ENCODE measurements at regions not wholly inside any gene's neighbourhood (a gene's known extent, or its start where the extent isn't known, plus 50 kb on each side); places are given as distances from the start of the nearest gene placed in this dataset.

- no peak overlapping the region for H3K4me3 ChIP-seq (ENCODE audit: low read depth, low read length)
- TF ChIP-seq CTCF (IDR thresholded peaks at IDR 0.05; ENCODE audit: control insufficient read depth, extremely low read depth, insufficient read depth), result no peak
- DNase-seq (ENCODE audit: low read depth), result no peak
These were observed 162.7 kb downstream of the HIPK3 start for GRCh38 chr11:33419924-33420323.

DNA sequence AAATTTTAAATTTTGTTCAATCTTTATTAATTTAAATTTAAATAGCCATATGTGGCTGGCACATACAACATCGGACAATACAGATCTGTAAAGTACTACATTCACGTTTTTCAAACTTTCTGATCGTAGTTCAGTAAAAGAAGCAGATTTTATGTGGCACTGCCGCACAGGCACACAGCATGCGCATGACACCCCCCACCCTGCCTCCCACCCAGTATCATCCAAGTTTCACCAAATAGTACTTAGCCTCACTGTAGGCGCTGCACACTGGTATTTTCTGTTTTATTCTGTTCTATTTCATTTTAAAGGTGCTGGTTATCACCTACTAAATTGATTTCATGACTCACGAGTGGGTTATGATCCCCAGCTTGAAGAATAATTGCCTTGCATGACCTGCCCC lies 159.9 kb downstream of the HIPK3 start:
- DNase-seq (ENCODE audit: low read depth), result no peak
- no peak for TF ChIP-seq CTCF (IDR thresholded peaks at IDR 0.05; ENCODE audit: control insufficient read depth, extremely low read depth, insufficient read depth)
- no peak overlapping the region for H3K4me3 ChIP-seq (ENCODE audit: low read depth, low read length)

DNA sequence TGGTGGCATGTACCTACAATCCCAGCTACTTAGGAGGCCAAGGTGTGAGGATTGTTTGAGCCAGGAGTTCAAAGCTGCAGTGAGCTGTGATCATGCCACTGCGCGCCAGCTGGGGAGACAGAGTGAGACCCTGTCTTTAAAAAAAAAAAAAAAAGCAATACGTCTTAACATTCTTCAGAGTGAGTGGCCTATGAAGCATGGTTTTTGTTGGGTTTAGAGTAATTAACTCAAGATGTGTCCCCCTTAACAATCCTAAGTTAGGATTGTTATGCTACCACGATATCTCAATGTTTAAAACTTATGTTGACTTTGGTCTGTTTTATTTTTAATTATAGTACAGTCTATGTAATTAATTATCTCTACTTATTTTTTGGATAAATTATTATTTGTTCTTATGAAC lies 156.1 kb downstream of the HIPK3 start:
- DNase-seq (ENCODE audit: low read depth), result no peak
- no peak for TF ChIP-seq CTCF (IDR thresholded peaks at IDR 0.05; ENCODE audit: control insufficient read depth, extremely low read depth, insufficient read depth)

DNA sequence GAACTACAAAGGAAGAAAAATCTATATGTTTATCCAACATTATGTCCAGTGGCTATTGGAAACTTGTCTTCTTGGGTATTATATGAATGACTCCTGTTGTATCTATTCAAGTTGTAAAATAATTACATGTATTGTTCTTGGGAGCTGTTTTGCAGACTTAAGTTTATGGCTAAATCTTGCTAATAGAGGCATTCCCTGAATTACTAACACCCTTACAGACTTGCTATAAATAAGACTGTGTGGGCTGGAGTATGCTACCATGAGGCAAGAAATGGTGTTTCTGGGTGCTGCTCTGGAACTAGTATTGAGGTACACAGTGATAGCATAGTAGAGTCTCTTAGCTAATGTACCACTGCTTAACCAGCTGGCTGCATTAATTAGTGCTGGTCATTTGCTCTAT lies 155.1 kb downstream of the HIPK3 start:
- TF ChIP-seq CTCF (IDR thresholded peaks at IDR 0.05; ENCODE audit: control insufficient read depth, extremely low read depth, insufficient read depth), result no peak
- no peak for DNase-seq (ENCODE audit: low read depth)
- no peak overlapping the region for H3K4me3 ChIP-seq (ENCODE audit: low read depth, low read length)

More for the DNA sequence above, 156.1 kb downstream of the HIPK3 start:
- H3K4me3 ChIP-seq (ENCODE audit: low read depth, low read length), result no peak overlapping the region

- no peak for TF ChIP-seq CTCF (IDR thresholded peaks at IDR 0.05; ENCODE audit: control insufficient read depth, extremely low read depth, insufficient read depth)
- H3K4me3 ChIP-seq (ENCODE audit: low read depth, low read length), result no peak overlapping the region
- DNase-seq (ENCODE audit: low read depth), result no peak
These were observed 154.6 kb downstream of the HIPK3 start for GRCh38 chr11:33411751-33412150.

DNA sequence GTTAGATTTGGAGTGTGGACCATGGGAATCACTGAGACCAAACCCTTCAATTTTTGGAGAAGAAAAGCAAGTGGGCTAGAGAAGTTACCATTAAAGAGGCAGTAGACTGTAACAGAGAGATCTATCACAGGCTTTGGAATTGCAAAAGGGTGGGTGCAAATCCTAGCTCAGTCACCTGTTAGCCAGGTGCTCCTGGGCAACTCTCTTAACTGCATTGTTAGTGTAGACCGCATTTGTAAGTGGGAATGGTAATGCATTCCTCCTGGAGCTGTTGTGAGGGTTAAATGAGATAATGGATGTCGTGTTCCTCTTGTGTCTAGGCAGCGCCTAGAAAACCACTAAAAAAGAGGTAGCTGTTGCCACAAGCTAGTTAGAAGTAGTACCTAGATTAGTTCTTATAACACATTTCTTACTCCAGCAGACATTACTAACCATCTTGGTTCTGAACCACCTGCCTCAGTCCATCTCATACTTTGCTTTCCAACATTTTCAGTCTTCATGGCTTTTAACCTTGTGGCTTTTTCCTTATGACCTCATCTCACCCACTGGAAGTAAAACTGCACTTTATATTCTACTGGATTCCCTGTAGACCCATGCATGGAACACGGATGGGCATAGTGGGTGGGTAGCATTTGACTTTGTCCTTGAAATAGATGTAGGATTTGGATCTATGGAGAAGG lies 153.0 kb downstream of the HIPK3 start:
- no peak for DNase-seq (ENCODE audit: low read depth)
- H3K4me3 ChIP-seq (ENCODE audit: low read depth, low read length), result no peak overlapping the region
- TF ChIP-seq CTCF (IDR thresholded peaks at IDR 0.05; ENCODE audit: control insufficient read depth, extremely low read depth, insufficient read depth), result no peak
